ENCODE measurements at regions not wholly inside any gene's neighbourhood (a gene's known extent, or its start where the extent isn't known, plus 50 kb on each side); places are given as distances from the start of the nearest gene placed in this dataset.

DNA sequence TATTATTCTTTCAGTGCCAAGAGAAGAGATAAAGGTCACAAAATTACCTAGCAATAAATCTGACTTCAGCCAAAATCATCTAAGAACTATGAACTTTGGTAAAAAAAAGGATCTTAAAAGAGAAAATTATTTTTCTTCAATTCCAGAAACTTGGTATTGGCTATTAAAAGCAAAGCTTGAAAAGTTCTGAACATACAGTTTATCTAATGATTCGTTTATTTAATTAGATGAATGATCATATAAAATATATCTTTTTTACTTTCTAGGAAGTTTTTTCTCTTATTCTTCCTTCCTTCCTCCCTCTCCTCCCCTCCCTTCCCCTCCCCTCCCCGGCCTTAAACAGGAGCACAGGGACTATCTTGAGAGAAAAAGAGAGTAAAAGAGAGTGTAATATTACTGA, 536.1 kb downstream of the SOX11 start:
- TF ChIP-seq ZFP3 (CRISPR knock-in tag; IDR thresholded peaks at IDR 0.05), result no peak
- TF ChIP-seq, protein P1, sequence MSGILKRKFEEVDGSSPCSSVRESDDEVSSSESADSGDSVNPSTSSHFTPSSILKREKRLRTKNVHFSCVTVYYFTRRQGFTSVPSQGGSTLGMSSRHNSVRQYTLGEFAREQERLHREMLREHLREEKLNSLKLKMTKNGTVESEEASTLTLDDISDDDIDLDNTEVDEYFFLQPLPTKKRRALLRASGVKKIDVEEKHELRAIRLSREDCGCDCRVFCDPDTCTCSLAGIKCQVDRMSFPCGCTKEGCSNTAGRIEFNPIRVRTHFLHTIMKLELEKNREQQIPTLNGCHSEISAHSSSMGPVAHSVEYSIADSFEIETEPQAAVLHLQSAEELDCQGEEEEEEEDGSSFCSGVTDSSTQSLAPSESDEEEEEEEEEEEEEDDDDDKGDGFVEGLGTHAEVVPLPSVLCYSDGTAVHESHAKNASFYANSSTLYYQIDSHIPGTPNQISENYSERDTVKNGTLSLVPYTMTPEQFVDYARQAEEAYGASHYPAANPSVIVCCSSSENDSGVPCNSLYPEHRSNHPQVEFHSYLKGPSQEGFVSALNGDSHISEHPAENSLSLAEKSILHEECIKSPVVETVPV (CRISPR knock-in tag; IDR thresholded peaks at IDR 0.05), result no peak
- TF ChIP-seq TCF4 (CRISPR knock-in tag; IDR thresholded peaks at IDR 0.05; ENCODE audit: borderline replicate concordance), result no peak
- TF ChIP-seq ZNF8 (CRISPR knock-in tag; IDR thresholded peaks at IDR 0.05), result no peak
- TF ChIP-seq, protein P2, sequence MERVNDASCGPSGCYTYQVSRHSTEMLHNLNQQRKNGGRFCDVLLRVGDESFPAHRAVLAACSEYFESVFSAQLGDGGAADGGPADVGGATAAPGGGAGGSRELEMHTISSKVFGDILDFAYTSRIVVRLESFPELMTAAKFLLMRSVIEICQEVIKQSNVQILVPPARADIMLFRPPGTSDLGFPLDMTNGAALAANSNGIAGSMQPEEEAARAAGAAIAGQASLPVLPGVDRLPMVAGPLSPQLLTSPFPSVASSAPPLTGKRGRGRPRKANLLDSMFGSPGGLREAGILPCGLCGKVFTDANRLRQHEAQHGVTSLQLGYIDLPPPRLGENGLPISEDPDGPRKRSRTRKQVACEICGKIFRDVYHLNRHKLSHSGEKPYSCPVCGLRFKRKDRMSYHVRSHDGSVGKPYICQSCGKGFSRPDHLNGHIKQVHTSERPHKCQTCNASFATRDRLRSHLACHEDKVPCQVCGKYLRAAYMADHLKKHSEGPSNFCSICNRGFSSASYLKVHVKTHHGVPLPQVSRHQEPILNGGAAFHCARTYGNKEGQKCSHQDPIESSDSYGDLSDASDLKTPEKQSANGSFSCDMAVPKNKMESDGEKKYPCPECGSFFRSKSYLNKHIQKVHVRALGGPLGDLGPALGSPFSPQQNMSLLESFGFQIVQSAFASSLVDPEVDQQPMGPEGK (CRISPR knock-in tag; IDR thresholded peaks at IDR 0.05; ENCODE audit: borderline replicate concordance), result no peak
- TF ChIP-seq BACH2 (CRISPR knock-in tag; IDR thresholded peaks at IDR 0.05; ENCODE audit: borderline replicate concordance), result no peak
- TF ChIP-seq ARNTL (CRISPR knock-in tag; IDR thresholded peaks at IDR 0.05; ENCODE audit: borderline replicate concordance, low read depth), result no peak

All from SK-N-SH treated with all-trans-retinoic acid at 6 μM for 48 hours (cell line).